GM10248 (cell line): ENCODE measurements at regions not wholly inside any gene's neighbourhood (a gene's known extent, or its start where the extent isn't known, plus 50 kb on each side); places are given as distances from the start of the nearest gene placed in this dataset.

Source experiments
- CTCF ChIA-PET: fragments of 300-600 bp; sonication (Branson Sonifier 250); formaldehyde crosslinking; extraction: SDS; loops from one replicate; lab custom pipeline; 2021; ENCODE audit warnings: antibody characterized with exemption; lab: Yijun Ruan, JAX
- POLR2A ChIA-PET: fragments of 350-650 bp; sonication (Branson Sonifier 250); formaldehyde crosslinking; extraction: SDS; loops from one replicate; lab custom pipeline; 2020; ENCODE audit warnings: antibody characterized with exemption; lab: Yijun Ruan, JAX
- DNase-seq: peaks from one replicate; pipeline ENCODE4 v3.0.0; 2012; ENCODE audit errors: extremely low spot score
- CTCF ChIP-seq: IDR thresholded peaks from 2 replicates; pipeline ENCODE4 v1.5.1; 2012; ENCODE audit warnings: mild to moderate bottlenecking, low read depth; ENCODE audit errors: extremely low read depth, missing control alignments, control extremely low read depth

GRCh38 chr1:186740324-186740723 lies 60.1 kb upstream of the PTGS2 start:
- ChIA-PET CTCF (interaction anchor here (1.1 to 2.1 kb wide), 4 partner anchors 9 to 61 kb away, joined by 3 to 5 read pairs (median 4); no protein-coding TSS in a partner anchor), POLR2A (no interaction called here)
- DNase-seq: peak; percentile 18
- no peak for TF ChIP-seq CTCF

GRCh38 chr1:186739515-186739914 lies 59.3 kb upstream of the PTGS2 start:
- POLR2A ChIA-PET: no interaction called here
- CTCF ChIA-PET: interaction anchor here (1.0 to 1.8 kb wide), 5 partner anchors 8 to 67 kb away, joined by 3 to 5 read pairs (median 3); partner anchors contain the start of gene PTGS2
- DNase-seq: no peak
- TF ChIP-seq CTCF: no peak

- peak; percentile 19 for DNase-seq
- no peak for TF ChIP-seq CTCF
- POLR2A ChIA-PET: no interaction called here
- CTCF ChIA-PET: interaction anchor here (0.9 to 1.8 kb wide), 5 partner anchors 9 to 68 kb away, joined by 3 to 5 read pairs (median 3); partner anchors contain the start of gene PTGS2
These were observed 58.7 kb upstream of the PTGS2 start for GRCh38 chr1:186738926-186739325.

GRCh38 chr1:186736971-186737685 lies 56.9 kb upstream of the PTGS2 start:
- POLR2A ChIA-PET: no interaction called here
- no peak for TF ChIP-seq CTCF
- CTCF ChIA-PET: interaction anchor here (1.0 to 1.4 kb wide), 6 partner anchors 14 to 249 kb away, joined by 3 to 4 read pairs (median 3); partner anchors contain the start of gene PTGS2
- no peak for DNase-seq

- TF ChIP-seq CTCF: no peak
- ChIA-PET CTCF (interaction anchor here (1.4 kb wide), 1 partner anchor 20 kb away, joined by 4 read pairs; no protein-coding TSS in a partner anchor), POLR2A (no interaction called here)
- DNase-seq: no peak
These were observed 55.2 kb upstream of the PTGS2 start for GRCh38 chr1:186735463-186735862.

- no peak for DNase-seq
- CTCF ChIA-PET: interaction anchor here (1.1 to 4.2 kb wide), 3 partner anchors 8 to 30 kb away, joined by 4 to 28 read pairs (median 6); no protein-coding TSS in a partner anchor
- no peak for TF ChIP-seq CTCF
- POLR2A ChIA-PET: no interaction called here
These were observed 50.9 kb upstream of the PTGS2 start for GRCh38 chr1:186730951-186731729.
